HG03060 (cell line): ENCODE measurements at regions not wholly inside any gene's neighbourhood (a gene's known extent, or its start where the extent isn't known, plus 50 kb on each side); places are given as distances from the start of the nearest gene placed in this dataset.
"Not testable (repeated sequence)": the region's sequence is repeated elsewhere in the genome, so short reads cannot be mapped to it uniquely, and the experiment has no call there.

Source experiments
- ATAC-seq: cut with Tn5 transposase; IDR thresholded peaks from one replicate; pipeline ENCODE4 v1.9.1; 2021; ENCODE audit warnings: low read depth, moderate number of reproducible peaks; ENCODE audit not compliant: unreplicated experiment

GRCh38 chr12:127822809-127823411 lies 444.1 kb upstream of the TMEM132C start:
- no peak for ATAC-seq

DNA sequence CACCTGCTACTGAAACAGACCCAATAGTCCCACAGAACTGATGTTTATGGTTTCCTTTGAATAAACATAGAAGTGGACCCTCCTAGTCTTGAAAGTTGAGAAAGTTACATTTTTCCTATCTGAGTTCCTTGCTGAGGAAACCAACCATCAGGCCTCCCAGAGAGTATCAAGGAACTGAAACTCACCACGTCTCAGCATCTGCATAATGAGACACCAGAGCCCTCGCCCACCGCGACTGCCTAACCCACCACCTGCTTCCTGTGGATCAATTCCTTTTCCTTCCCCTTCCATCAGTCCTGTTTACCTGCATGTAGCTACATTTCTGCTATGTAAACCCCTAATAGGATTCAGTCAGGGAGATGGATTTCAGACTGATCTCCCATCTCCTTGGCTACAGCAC lies 443.2 kb upstream of the TMEM132C start:
- ATAC-seq = no peak

GRCh38 chr12:127829281-127830064 lies 437.5 kb upstream of the TMEM132C start:
- ATAC-seq = no peak

DNA sequence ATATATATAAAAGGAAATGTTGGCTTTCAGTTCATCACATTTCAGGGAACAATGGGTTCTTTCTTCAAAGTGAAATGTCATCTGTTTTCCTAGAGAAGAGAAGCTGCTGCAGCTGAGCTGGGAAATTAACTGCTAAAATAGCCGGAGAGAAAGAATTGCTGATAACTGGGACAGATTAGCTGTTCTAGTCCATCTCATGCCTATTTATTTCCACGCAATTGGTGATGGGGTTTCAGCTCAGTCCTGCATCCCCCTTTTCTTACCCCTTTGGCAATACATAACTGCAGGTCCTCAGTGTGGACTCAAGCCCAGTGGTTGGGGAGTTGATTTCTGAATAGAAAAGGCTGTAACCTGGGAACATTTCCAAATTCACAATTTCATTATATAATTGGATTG lies 436.9 kb upstream of the TMEM132C start:
- no peak for ATAC-seq

DNA sequence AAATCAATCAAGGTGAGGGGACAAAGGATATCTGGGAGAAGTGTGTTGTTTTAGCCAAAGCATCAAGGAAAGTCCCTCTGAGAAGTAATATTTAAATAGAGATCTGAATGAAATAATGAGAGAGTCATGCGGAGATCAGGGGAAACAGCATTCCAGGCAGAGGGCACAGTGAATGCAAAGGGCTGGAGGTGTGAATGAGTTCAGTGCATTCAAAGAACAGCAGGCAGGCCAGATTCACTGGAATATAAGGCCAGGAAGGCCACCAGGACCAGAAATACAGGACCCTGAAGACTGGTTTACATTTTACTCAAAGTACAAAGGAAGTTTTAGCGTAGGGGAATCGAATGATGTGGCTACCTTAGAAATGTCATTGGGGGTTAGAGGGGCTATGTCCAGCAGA lies 436.2 kb upstream of the TMEM132C start:
- ATAC-seq = no peak

GRCh38 chr12:127832172-127832571 lies 434.8 kb upstream of the TMEM132C start:
- ATAC-seq = no peak

DNA sequence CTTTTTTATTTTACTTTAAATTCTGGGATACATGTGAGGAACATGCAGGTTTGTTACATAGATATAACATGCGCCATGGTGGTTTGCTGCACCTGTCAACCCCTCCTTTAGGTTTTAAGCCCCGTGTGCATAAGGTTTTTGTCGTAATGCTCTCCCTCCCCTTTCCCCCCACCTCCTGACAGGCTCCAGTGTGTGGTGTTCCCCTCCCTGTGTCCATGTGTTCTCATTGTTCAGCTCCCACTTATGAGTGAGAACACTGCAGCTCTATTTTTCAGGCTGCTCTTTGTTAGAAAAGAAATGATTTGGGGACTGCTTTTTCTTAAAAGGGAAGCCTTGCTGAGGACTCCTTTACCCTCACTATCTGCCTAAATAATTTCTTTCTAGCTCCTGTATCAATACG lies 430.2 kb upstream of the TMEM132C start:
- ATAC-seq = not testable (repeated sequence)

- no peak for ATAC-seq
Measured at GRCh38 chr12:127857661-127858060, 409.3 kb upstream of the TMEM132C start.

DNA sequence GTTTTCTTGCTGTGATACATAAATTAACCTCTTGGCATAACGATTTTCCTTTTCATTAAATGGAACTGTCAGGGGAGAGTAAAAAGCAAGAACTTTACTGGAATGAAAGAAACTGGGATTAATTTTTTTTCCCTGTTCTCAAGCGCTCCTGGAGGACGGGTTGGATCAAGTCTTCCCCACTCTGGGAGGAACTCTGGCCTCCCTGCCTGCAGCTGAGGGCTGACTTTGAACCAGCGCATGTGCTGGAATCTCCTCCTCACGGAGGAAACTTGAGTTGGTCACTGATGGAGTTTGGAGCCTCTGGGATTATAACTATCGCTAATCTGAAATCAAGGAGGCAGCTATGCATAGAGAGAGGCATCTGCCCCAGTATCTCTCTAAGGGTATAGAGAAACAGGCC lies 406.4 kb upstream of the TMEM132C start:
- ATAC-seq = no peak

DNA sequence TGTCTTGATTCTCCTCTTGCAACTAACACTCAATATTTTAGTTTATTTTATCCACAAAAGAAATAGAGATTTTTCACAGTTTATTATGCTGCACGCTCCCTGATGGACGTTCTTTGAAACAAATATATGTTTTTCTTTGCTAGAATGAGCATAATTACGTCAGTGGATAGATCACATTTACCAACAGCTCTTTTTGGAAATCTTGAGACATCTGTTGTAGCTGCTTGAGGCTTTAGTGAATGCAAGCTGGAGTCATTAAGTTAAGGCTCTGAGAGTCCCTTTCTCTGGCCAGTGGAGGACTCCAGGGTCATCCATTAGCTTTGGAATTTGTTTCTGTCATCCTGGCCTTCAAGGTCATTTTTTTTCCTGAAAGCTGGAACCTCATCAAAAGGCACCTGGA lies 405.6 kb upstream of the TMEM132C start:
- no peak for ATAC-seq

GRCh38 chr12:127873306-127873705 lies 393.7 kb upstream of the TMEM132C start:
- no peak for ATAC-seq

DNA sequence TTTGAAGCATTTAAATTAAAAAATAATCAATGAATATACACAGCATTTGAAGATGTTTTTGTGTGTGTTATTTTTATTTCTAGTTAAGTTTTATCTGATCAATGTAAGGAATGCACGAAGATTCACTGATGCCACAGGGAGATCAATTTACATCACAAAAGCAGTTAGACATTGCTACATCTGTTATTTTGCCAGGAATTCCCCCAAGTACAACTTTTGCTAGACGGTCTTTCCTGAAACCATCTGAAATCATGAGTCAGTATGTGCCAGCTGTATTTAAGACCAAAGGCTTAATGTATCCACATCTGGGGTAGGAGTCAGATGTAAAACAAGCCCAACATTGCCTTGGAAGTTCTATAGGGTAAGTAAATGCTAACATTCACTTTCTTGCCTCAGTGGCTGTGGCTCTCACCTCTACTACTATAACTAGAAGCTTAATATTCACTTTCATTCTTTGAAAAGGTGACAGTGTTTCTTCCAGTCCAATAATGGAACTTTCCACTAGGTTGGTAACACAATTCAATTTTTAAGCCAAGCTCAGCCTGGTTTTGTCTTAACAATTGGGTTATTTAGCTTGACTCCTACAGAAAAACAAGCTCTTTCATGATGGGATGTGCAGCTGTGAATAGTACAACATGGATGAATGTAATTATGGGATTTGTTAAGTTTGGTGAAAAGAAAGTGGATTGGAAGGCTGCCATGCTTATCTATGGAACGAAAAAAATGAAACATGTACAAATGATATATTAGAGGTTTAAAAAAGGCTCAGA lies 385.4 kb upstream of the TMEM132C start:
- ATAC-seq = no peak

DNA sequence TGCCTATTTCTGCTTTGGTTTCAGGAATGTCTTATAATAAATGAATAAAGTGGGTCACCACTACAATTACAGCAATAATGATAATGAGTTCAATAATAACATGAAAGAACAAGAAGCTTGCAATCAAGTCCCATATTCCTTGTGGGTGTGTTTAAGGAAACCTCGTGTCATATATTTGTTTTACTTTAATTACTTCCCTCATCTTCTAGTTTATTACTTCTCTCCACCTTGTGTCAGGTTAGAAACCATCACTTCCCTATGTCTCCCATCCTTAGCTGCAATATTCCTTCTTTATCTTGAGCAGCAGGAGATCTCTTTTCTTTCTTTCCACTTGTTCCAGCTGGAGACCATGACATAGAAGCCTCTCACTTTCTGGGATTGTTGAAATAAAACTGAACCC lies 384.0 kb upstream of the TMEM132C start:
- no peak for ATAC-seq

- no peak for ATAC-seq
Measured at GRCh38 chr12:127885954-127886750, 380.8 kb upstream of the TMEM132C start.

- no peak for ATAC-seq
Measured at GRCh38 chr12:127886827-127887226, 380.1 kb upstream of the TMEM132C start.

DNA sequence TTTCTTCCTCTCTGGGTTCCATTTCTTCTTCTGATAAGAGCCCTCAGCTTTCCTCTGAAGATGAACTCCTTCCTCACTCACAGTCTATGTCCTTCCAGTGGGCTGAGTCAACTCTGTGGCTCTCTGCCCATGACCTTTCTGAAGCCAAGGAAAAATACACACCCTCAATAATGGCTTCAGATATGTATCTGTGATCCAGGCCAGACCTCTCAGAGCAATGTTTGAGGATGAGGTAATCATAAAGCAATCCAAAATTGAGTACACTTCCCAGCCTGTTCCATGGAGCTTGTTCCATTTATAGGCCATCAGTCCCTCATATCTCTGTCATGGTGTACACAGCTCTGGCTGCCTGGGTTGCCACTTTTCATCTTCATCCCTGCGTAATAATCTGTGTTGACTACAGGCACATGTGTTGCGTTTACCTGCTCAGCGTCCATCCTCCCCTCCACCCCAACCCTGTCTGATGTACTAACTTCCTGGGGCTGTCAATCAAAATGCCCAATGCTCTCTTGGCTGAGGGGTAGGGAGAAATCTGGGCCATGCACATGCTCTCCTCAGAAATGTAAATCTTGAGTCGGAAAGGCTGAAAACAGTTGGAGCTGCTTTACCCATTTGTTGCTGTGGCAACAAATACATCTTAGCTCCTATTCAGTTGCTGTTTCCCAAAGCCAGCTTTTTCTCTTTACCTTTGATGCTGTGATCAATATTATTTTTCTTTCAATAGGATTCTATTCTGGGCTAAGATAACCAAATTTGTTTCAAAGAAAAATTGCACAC lies 377.8 kb upstream of the TMEM132C start:
- no peak for ATAC-seq

GRCh38 chr12:127893895-127894609 lies 372.9 kb upstream of the TMEM132C start:
- no peak for ATAC-seq

DNA sequence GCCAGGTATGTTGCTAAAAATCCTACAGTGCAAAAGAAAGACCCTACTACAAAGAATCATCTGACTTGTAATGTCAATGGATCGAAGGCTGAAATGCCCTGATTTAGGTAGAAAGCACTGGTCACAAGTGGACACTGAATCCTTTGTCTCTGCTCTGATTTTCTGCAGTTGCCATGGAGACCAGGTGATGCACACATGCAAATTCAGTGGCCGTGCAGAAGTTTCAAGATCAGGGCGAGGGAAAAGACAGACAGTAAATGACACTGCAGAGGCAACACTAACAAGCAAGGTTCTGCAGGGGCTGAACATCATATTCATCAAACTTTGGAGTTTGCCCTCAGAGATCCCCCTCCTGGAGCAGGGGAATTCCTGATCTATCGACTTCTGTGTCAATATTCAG lies 370.3 kb upstream of the TMEM132C start:
- no peak for ATAC-seq

- no peak for ATAC-seq
Measured at GRCh38 chr12:127898616-127899015, 368.4 kb upstream of the TMEM132C start.
